ENCODE measurements at regions not wholly inside any gene's neighbourhood (a gene's known extent, or its start where the extent isn't known, plus 50 kb on each side); places are given as distances from the start of the nearest gene placed in this dataset.

GRCh38 chr17:73829676-73830280 lies 185.5 kb upstream of the SDK2 start:
- TF ChIP-seq POLR2AphosphoS5 (IDR thresholded peaks at IDR 0.05; ENCODE audit: low read depth, low read length): no peak
- TF ChIP-seq SIN3A (IDR thresholded peaks at IDR 0.05; ENCODE audit: borderline replicate concordance, insufficient read depth, low read length): no peak
- TF ChIP-seq REST (IDR thresholded peaks at IDR 0.05; ENCODE audit: insufficient read depth in 1 of 2, low read depth in 2 of 2, low read length in 2 of 2): no peak
- TF ChIP-seq TAF1 (IDR thresholded peaks at IDR 0.05; ENCODE audit: borderline replicate concordance, insufficient read depth, low read length): no peak

DNA sequence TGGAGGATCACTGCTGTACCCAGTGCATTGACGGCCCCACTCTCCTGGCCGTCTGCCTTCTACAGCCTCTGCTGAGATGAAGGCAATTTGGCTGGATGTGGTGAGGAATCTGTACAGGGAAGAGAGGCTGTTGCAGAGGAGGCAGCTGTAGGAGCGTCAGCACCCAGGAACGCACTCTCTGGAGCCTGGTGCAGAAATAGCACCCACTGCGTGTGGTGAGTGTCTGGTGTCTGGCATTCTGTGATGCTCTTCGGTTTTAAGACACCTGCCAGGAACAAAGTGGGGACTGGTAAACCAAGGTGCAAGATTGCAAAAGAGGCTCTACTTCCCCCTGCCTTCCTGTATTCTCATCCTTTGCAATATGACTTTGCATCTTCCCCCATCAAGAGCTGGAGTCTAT lies 187.5 kb upstream of the SDK2 start:
- no peak for TF ChIP-seq POLR2AphosphoS5 (IDR thresholded peaks at IDR 0.05; ENCODE audit: low read depth, low read length)
- no peak for TF ChIP-seq FOXP2 (optimal IDR thresholded peaks at IDR 0.05; ENCODE audit: borderline replicate concordance, extremely low read depth, extremely low read length, insufficient read depth)
- no peak for TF ChIP-seq REST (IDR thresholded peaks at IDR 0.05; ENCODE audit: insufficient read depth in 1 of 2, low read depth in 2 of 2, low read length in 2 of 2)
- no peak for TF ChIP-seq TAF1 (IDR thresholded peaks at IDR 0.05; ENCODE audit: borderline replicate concordance, insufficient read depth, low read length)
- TF ChIP-seq SIN3A (IDR thresholded peaks at IDR 0.05; ENCODE audit: borderline replicate concordance, insufficient read depth, low read length): no peak

DNA sequence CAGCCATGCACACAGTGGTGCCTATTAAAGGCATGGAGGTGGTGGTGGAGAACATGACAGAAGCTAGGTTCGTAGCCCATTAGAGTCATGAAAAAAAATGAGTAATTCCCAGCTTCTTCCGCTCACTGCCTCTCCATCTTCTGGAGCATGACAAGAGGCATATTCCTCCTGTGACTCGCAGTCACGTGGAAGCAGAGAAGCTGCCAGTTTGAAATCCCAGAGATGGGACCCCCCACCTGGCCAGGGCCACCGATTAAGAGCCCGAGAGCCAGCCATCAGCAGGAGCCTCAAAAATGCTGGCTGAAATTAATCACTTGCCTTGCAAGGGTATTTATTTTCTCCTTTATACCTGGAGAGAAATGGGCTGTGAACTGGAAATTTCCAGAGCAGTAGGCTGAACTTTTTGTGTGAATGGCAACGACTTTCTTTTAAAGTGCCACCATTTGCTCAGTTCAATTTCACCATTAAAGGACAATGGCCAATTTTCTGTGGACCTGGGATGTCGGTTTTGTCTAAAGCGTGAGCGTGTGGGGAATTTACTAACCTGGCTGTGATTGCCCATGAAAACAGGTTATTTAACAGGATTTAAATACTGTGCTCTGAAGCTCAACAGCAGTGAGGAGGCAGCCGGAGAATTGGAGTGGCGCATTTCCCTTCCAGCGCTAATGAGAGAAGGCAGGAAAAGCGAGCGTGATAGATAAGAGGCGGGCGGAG lies 189.7 kb upstream of the SDK2 start:
- TF ChIP-seq TAF1 (IDR thresholded peaks at IDR 0.05; ENCODE audit: borderline replicate concordance, insufficient read depth, low read length): no peak

- no peak for TF ChIP-seq SIN3A (IDR thresholded peaks at IDR 0.05; ENCODE audit: borderline replicate concordance, insufficient read depth, low read length)
- no peak for TF ChIP-seq POLR2AphosphoS5 (IDR thresholded peaks at IDR 0.05; ENCODE audit: low read depth, low read length)
- no peak for TF ChIP-seq REST (IDR thresholded peaks at IDR 0.05; ENCODE audit: insufficient read depth in 1 of 2, low read depth in 2 of 2, low read length in 2 of 2)
- TF ChIP-seq FOXP2 (optimal IDR thresholded peaks at IDR 0.05; ENCODE audit: borderline replicate concordance, extremely low read depth, extremely low read length, insufficient read depth): no peak
- no peak for TF ChIP-seq TAF1 (IDR thresholded peaks at IDR 0.05; ENCODE audit: borderline replicate concordance, insufficient read depth, low read length)
Measured at GRCh38 chr17:73834684-73835343, 190.6 kb upstream of the SDK2 start.

DNA sequence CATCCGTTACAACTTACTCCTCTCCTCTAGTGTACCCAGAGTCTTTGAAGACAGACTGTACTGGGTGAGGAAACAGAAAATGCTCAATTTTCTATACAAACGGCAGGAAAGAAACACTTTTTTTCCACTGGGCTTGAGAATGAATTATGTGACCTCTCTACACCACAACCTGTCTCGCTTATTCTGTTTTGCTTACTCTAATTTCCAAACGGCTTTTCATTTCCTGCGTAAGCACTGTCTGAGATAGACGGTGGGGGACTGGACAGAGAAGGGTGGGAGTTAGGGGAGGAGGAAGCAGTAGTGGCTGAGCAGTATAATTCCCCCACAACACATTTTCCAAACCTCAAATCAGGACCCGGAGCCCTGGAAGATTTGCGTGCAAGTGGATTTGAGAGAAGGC lies 191.4 kb upstream of the SDK2 start:
- TF ChIP-seq POLR2AphosphoS5 (IDR thresholded peaks at IDR 0.05; ENCODE audit: low read depth, low read length) (no peak), FOXP2 (optimal IDR thresholded peaks at IDR 0.05; ENCODE audit: borderline replicate concordance, extremely low read depth, extremely low read length, insufficient read depth) (no peak), REST (IDR thresholded peaks at IDR 0.05; ENCODE audit: insufficient read depth in 1 of 2, low read depth in 2 of 2, low read length in 2 of 2) (no peak), TAF1 (IDR thresholded peaks at IDR 0.05; ENCODE audit: borderline replicate concordance, insufficient read depth, low read length) (no peak)

All from PFSK-1 (cell line).